ENCODE measurements at regions not wholly inside any gene's neighbourhood (a gene's known extent, or its start where the extent isn't known, plus 50 kb on each side); places are given as distances from the start of the nearest gene placed in this dataset.

DNA sequence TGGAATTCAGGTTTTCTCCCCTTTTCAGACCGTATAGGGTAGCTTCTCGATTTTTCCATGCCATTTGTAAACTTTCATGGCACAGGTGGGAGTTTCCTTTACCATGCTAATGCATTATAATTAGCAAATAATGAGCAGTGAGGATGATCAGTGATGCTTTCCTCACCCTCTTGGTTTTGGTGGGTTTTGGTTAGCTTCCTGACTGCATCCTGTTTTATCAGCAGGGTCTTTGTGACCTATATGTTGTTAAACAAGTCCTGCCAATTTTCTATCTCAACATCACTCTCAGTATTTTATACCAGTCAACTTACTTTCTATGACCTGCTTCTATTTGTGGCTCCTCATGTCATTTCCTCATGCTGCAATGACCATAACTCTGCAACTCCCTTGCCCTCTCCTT, 1345.1 kb downstream of the NCAM2 start:
- H3K27ac Mint-ChIP-seq, result no peak overlapping the region
- DNase-seq, result no peak
- Histone ChIP-seq H3K4me1 (ENCODE audit: insufficient read depth, low read length) (no peaks in the 10 kb centered on the region), H3K27me3 (ENCODE audit: control insufficient read depth in 1 of 2, insufficient read depth in 2 of 2, low read length in 2 of 2) (no peaks in the 10 kb centered on the region), H3K36me3 (ENCODE audit: insufficient read depth, low read length) (no peaks in the 10 kb centered on the region), H3K9me3 (ENCODE audit: control insufficient read depth in 1 of 2, insufficient read depth in 1 of 2, low read length in 2 of 2) (peaks cover 0 to 11% of the 10 kb centered on the region in 2 experiments), H3K27ac (ENCODE audit: low read depth in 1 of 2, low read length in 2 of 2) (no peak overlapping the region), H3K4me3 (ENCODE audit: low read length) (no peak overlapping the region)
- peaks cover 8% of the 10 kb centered on the region for H3K9me3 Mint-ChIP-seq
- no peak for ATAC-seq (ENCODE audit: poor library complexity)
- H3K36me3 Mint-ChIP-seq (ENCODE audit: low read depth), result no peaks in the 10 kb centered on the region
- peaks cover 7% of the 10 kb centered on the region for H3K4me1 Mint-ChIP-seq (ENCODE audit: low read depth)
- TF ChIP-seq, protein P1, sequence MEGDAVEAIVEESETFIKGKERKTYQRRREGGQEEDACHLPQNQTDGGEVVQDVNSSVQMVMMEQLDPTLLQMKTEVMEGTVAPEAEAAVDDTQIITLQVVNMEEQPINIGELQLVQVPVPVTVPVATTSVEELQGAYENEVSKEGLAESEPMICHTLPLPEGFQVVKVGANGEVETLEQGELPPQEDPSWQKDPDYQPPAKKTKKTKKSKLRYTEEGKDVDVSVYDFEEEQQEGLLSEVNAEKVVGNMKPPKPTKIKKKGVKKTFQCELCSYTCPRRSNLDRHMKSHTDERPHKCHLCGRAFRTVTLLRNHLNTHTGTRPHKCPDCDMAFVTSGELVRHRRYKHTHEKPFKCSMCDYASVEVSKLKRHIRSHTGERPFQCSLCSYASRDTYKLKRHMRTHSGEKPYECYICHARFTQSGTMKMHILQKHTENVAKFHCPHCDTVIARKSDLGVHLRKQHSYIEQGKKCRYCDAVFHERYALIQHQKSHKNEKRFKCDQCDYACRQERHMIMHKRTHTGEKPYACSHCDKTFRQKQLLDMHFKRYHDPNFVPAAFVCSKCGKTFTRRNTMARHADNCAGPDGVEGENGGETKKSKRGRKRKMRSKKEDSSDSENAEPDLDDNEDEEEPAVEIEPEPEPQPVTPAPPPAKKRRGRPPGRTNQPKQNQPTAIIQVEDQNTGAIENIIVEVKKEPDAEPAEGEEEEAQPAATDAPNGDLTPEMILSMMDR (IDR thresholded peaks at IDR 0.05), result no peak
- POLR2A ChIA-PET, result no interaction called here
- no peak overlapping the region for H3K4me3 Mint-ChIP-seq
- CTCF ChIA-PET, result no interaction called here
- intact Hi-C loops (cut with DNase I, micrococcal nuclease), result no loop called here
- H3K27me3 Mint-ChIP-seq, result no peaks in the 10 kb centered on the region

DNA sequence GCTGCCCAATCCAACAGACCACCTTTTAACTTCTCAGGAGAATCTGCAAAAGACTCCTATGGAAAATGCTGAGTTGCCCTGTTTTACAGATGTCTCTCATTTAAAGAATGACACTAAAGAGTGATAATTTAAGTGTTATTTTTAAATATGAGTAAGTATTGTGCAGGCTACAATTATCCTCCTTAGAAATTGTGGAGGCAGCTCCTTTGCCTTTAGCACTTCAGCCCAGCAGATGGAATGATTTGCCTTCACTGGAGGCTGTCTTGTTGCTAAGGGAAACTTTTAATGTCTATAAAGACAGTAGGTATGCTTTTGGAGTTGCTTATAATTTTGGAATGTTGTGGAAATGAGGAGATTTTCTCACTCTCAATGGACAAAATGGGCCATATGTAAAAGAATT, 1345.5 kb downstream of the NCAM2 start:
- POLR2A ChIA-PET, result no interaction called here
- Histone ChIP-seq H3K9me3 (ENCODE audit: control insufficient read depth in 1 of 2, insufficient read depth in 1 of 2, low read length in 2 of 2) (peaks cover 0 to 11% of the 10 kb centered on the region in 2 experiments), H3K36me3 (ENCODE audit: insufficient read depth, low read length) (no peaks in the 10 kb centered on the region), H3K4me3 (ENCODE audit: low read length) (no peak overlapping the region), H3K27ac (ENCODE audit: low read depth in 1 of 2, low read length in 2 of 2) (no peak overlapping the region), H3K27me3 (ENCODE audit: control insufficient read depth in 1 of 2, insufficient read depth in 2 of 2, low read length in 2 of 2) (no peaks in the 10 kb centered on the region), H3K4me1 (ENCODE audit: insufficient read depth, low read length) (no peaks in the 10 kb centered on the region)
- ATAC-seq (ENCODE audit: poor library complexity) (no peak), DNase-seq (no peak)
- Mint-ChIP-seq H3K9me3 (peaks cover 8% of the 10 kb centered on the region), H3K27ac (no peak overlapping the region), H3K27me3 (no peaks in the 10 kb centered on the region), H3K4me3 (no peak overlapping the region), H3K4me1 (ENCODE audit: low read depth) (peaks cover 7% of the 10 kb centered on the region), H3K36me3 (ENCODE audit: low read depth) (no peaks in the 10 kb centered on the region)
- CTCF ChIA-PET, result no interaction called here
- TF ChIP-seq, protein P1 (IDR thresholded peaks at IDR 0.05), result no peak
- intact Hi-C loops (cut with DNase I, micrococcal nuclease), result no loop called here

DNA sequence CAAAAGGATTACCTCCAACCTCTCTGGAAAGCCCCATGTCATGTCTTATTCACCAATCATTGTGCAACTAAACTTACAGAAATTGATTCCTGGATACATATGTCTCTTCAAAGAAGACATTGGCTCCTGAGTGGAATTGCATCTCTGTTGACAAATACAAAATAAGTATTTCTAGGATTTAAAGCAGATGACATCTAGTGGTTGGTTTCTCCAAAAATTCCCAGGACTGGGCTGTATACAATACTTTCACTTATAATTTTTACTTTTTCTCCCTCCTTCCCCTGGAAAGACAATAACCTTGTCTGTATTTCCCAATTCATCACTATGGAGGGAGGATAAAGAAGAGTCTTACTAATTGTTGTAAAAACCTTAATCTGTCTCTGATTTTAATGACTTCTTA, 1347.4 kb downstream of the NCAM2 start:
- ChIA-PET POLR2A (no interaction called here), CTCF (no interaction called here)
- H3K9me3 Mint-ChIP-seq, result peaks cover 4% of the 10 kb centered on the region
- no peak for ATAC-seq (ENCODE audit: poor library complexity)
- no peaks in the 10 kb centered on the region for H3K27me3 Mint-ChIP-seq
- H3K27ac Mint-ChIP-seq, result no peak overlapping the region
- peaks cover 7% of the 10 kb centered on the region for H3K4me1 Mint-ChIP-seq (ENCODE audit: low read depth)
- no peaks in the 10 kb centered on the region for H3K36me3 ChIP-seq (ENCODE audit: insufficient read depth, low read length)
- peaks cover 0 to 13% of the 10 kb centered on the region in 2 experiments for H3K9me3 ChIP-seq (ENCODE audit: control insufficient read depth in 1 of 2, insufficient read depth in 1 of 2, low read length in 2 of 2)
- intact Hi-C loops (cut with DNase I, micrococcal nuclease), result no loop called here
- H3K36me3 Mint-ChIP-seq (ENCODE audit: low read depth), result no peaks in the 10 kb centered on the region
- H3K27ac ChIP-seq (ENCODE audit: low read depth in 1 of 2, low read length in 2 of 2), result no peak overlapping the region
- no peaks in the 10 kb centered on the region for H3K27me3 ChIP-seq (ENCODE audit: control insufficient read depth in 1 of 2, insufficient read depth in 2 of 2, low read length in 2 of 2)
- no peak overlapping the region for H3K4me3 Mint-ChIP-seq
- no peak overlapping the region for H3K4me3 ChIP-seq (ENCODE audit: low read length)
- TF ChIP-seq, protein P1 (IDR thresholded peaks at IDR 0.05), result no peak
- DNase-seq, result no peak
- H3K4me1 ChIP-seq (ENCODE audit: insufficient read depth, low read length), result no peaks in the 10 kb centered on the region

Data from CD4-positive, alpha-beta T cell (primary cell).